HCT116 (cell line): ENCODE measurements at regions not wholly inside any gene's neighbourhood (a gene's known extent, or its start where the extent isn't known, plus 50 kb on each side); places are given as distances from the start of the nearest gene placed in this dataset.

ENCODE experiments used
- CEBPB ChIP-seq: IDR thresholded peaks from 2 replicates; pipeline ENCODE4 v1.6.1; 2012; ENCODE audit warnings: low read depth
- CTCF ChIP-seq, 3 experiments: fragments of 200-600 bp in 1 of 3; sonication (generic) in 1 of 3; IDR thresholded peaks in 2 of 3; conservative IDR thresholded peaks in 1 of 3; 2 replicates each; pipeline ENCODE4 v1.5.1; 2012 to 2017; ENCODE audit warnings: low read depth in 2 of 3, low read length in 2 of 3, antibody characterized with exemption in 1 of 3, borderline replicate concordance in 1 of 3, control low read depth in 1 of 3, mild to moderate bottlenecking in 1 of 3, mixed read lengths in 1 of 3, mixed run types in 1 of 3, moderate library complexity in 1 of 3; ENCODE audit not compliant: insufficient read depth in 1 of 3
- EZH2phosphoT487 ChIP-seq: fragments of 200-600 bp; IDR thresholded peaks from 2 replicates; pipeline ENCODE4 v1.6.1; 2018; ENCODE audit warnings: antibody characterized with exemption, borderline replicate concordance
- POLR2A ChIP-seq: IDR thresholded peaks from 2 replicates; pipeline ENCODE4 v1.7.0; 2011; ENCODE audit warnings: borderline replicate concordance; ENCODE audit not compliant: insufficient read depth, insufficient read length; ENCODE audit errors: extremely low read depth
- POLR2AphosphoS5 ChIP-seq: IDR thresholded peaks from 2 replicates; pipeline ENCODE4 v1.6.1; 2011; ENCODE audit warnings: mild to moderate bottlenecking, low read depth, low read length, moderate library complexity
- RAD21 ChIP-seq: IDR thresholded peaks from 2 replicates; pipeline ENCODE4 v1.6.1; 2012; ENCODE audit warnings: low read depth, mild to moderate bottlenecking
- YY1 ChIP-seq: IDR thresholded peaks from 2 replicates; pipeline ENCODE4 v1.6.1; 2011; ENCODE audit warnings: low read length, low read depth, moderate library complexity, mild to moderate bottlenecking; ENCODE audit not compliant: insufficient replicate concordance; ENCODE audit errors: extremely low read depth
- TF ChIP-seq, protein P1 (sequence below): IDR thresholded peaks from 2 replicates; pipeline ENCODE4 v1.6.1; 2011; ENCODE audit warnings: mild to moderate bottlenecking, low read length, moderate library complexity; ENCODE audit not compliant: insufficient replicate concordance; ENCODE audit errors: extremely low read depth

DNA sequence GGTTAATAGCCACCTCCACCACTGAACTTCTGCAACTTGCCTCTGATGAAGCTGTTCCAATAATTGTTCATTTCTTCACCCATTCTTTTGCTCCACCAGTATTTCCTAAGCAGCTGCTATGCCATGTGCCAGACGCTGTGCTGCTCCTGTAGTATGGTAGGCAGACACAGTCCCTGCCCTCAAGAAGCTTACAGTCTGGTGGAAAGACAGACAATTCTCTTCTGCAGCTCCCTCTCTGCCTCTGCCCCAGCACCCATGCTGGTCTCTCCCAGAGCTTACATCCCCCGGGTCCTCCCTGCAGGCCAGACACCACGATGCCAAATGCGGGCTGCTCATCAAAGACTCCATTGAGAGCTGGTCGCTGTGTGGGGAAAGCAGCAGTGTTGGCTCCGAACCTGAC, 111.6 kb upstream of the ESRRB start:
- TF ChIP-seq YY1: no peak
- TF ChIP-seq, protein P1, sequence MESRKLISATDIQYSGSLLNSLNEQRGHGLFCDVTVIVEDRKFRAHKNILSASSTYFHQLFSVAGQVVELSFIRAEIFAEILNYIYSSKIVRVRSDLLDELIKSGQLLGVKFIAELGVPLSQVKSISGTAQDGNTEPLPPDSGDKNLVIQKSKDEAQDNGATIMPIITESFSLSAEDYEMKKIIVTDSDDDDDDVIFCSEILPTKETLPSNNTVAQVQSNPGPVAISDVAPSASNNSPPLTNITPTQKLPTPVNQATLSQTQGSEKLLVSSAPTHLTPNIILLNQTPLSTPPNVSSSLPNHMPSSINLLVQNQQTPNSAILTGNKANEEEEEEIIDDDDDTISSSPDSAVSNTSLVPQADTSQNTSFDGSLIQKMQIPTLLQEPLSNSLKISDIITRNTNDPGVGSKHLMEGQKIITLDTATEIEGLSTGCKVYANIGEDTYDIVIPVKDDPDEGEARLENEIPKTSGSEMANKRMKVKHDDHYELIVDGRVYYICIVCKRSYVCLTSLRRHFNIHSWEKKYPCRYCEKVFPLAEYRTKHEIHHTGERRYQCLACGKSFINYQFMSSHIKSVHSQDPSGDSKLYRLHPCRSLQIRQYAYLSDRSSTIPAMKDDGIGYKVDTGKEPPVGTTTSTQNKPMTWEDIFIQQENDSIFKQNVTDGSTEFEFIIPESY: no peak
- no peak for TF ChIP-seq POLR2A
- TF ChIP-seq EZH2phosphoT487: no peak
- TF ChIP-seq CEBPB: no peak
- no peak for TF ChIP-seq RAD21
- TF ChIP-seq CTCF (IDR thresholded peaks at IDR 0.05 in 2 of 3, conservative IDR thresholded peaks at IDR 0.05 in 1 of 3; ENCODE audit: borderline replicate concordance in 1 of 3, insufficient read depth in 1 of 3, low read depth in 2 of 3, low read length in 2 of 3): no peak
- no peak for TF ChIP-seq POLR2AphosphoS5
